ENCODE measurements at regions not wholly inside any gene's neighbourhood (a gene's known extent, or its start where the extent isn't known, plus 50 kb on each side); places are given as distances from the start of the nearest gene placed in this dataset.

- Histone ChIP-seq H3K36me3 (replicated peaks in 1 of 2) (no peaks in the 10 kb centered on the region), H3K27ac (no peak overlapping the region), H3K9me3 (replicated peaks in 1 of 3) (no peaks in the 10 kb centered on the region), H3K4me1 (replicated peaks in 1 of 2) (no peaks in the 10 kb centered on the region), H3K27me3 (peaks cover 2% of the 10 kb centered on the region), H3K4me3 (no peak overlapping the region)
- no peak for DNase-seq
- intact Hi-C loops (cut with DNase I) = no loop called here
- WGBS, 4 donors = 87 to 94% (median 91%) methylated on average over 4 of the region's 4 CpGs
- TF ChIP-seq POLR2A (IDR thresholded peaks at IDR 0.05) = no peak
- TF ChIP-seq CTCF (IDR thresholded peaks at IDR 0.05) = no peak
Measured at GRCh38 chr15:47493357-47494247, 223.7 kb upstream of the SEMA6D start.

- intact Hi-C loops (cut with DNase I) = no loop called here
- Histone ChIP-seq H3K27me3 (peaks cover 5% of the 10 kb centered on the region), H3K36me3 (replicated peaks in 1 of 2) (no peaks in the 10 kb centered on the region), H3K4me1 (replicated peaks in 1 of 2) (no peaks in the 10 kb centered on the region), H3K9me3 (replicated peaks in 1 of 3) (no peaks in the 10 kb centered on the region), H3K27ac (no peak overlapping the region), H3K4me3 (no peak overlapping the region)
- TF ChIP-seq CTCF (IDR thresholded peaks at IDR 0.05) (peak in 1 of 6 experiments; percentile 9), POLR2A (IDR thresholded peaks at IDR 0.05) (no peak)
- DNase-seq = no peak
- WGBS, 4 donors = 71 to 80% (median 75%) methylated on average over 5 of the region's 5 CpGs
Measured at GRCh38 chr15:47496343-47497185, 220.7 kb upstream of the SEMA6D start.

- peaks cover 5% of the 10 kb centered on the region for H3K27me3 ChIP-seq
- no peaks in the 10 kb centered on the region for H3K36me3 ChIP-seq (replicated peaks in 1 of 2)
- peaks cover 0 to 2% of the 10 kb centered on the region in 2 donors for H3K4me1 ChIP-seq (replicated peaks in 1 of 2)
- DNase-seq = no peak
- TF ChIP-seq POLR2A (IDR thresholded peaks at IDR 0.05) (no peak), CTCF (IDR thresholded peaks at IDR 0.05) (peak in 1 of 6 experiments; percentile 14)
- H3K9me3 ChIP-seq (replicated peaks in 1 of 3) = no peaks in the 10 kb centered on the region
- intact Hi-C loops (cut with DNase I) = no loop called here
- no peak overlapping the region for H3K27ac ChIP-seq
- no peak overlapping the region for H3K4me3 ChIP-seq
- 52 to 71% (median 61%) methylated on average over 2 of the region's 2 CpGs for WGBS, 4 donors
Measured at GRCh38 chr15:47500842-47501241, 216.5 kb upstream of the SEMA6D start.

- intact Hi-C loops (cut with DNase I) = no loop called here
- Histone ChIP-seq H3K27ac (no peak overlapping the region), H3K36me3 (replicated peaks in 1 of 2) (no peaks in the 10 kb centered on the region), H3K27me3 (peaks cover 5% of the 10 kb centered on the region), H3K4me1 (replicated peaks in 1 of 2) (peaks cover 0 to 7% of the 10 kb centered on the region in 2 donors), H3K9me3 (replicated peaks in 1 of 3) (no peaks in the 10 kb centered on the region), H3K4me3 (no peak overlapping the region)
- DNase-seq = no peak
- 77 to 85% (median 80%) methylated on average over 6 of the region's 6 CpGs for WGBS, 4 donors
- TF ChIP-seq POLR2A (IDR thresholded peaks at IDR 0.05) (no peak), CTCF (IDR thresholded peaks at IDR 0.05) (no peak)
Measured at GRCh38 chr15:47502041-47502440, 215.3 kb upstream of the SEMA6D start.

Data from adrenal gland (tissue), 9 donors.